OCI-LY1 (cell line): ENCODE measurements at regions not wholly inside any gene's neighbourhood (a gene's known extent, or its start where the extent isn't known, plus 50 kb on each side); places are given as distances from the start of the nearest gene placed in this dataset.

Experiments
- H2AFZ ChIP-seq: fragments of 200-600 bp; sonication (generic), shearing (Covaris generic); 2 replicates; pipeline ENCODE4 v1.6.0; 2014; ENCODE audit warnings: antibody characterized with exemption, mild to moderate bottlenecking, low read length
- H3F3A ChIP-seq: fragments of 200-600 bp; sonication (generic), shearing (Covaris generic); 2 replicates; pipeline ENCODE4 v1.6.0; 2014; ENCODE audit warnings: mild to moderate bottlenecking, antibody characterized with exemption, low read length, moderate library complexity; ENCODE audit not compliant: insufficient read depth
- H3K27ac ChIP-seq: fragments of 200-600 bp; sonication (generic); 2 replicates; pipeline ENCODE4 v1.5.1; 2014; ENCODE audit warnings: low read length, mixed run types, mild to moderate bottlenecking, low read depth; ENCODE audit not compliant: poor library complexity, severe bottlenecking
- H3K27me3 ChIP-seq: fragments of 200-600 bp; sonication (generic); 2 replicates; pipeline ENCODE4 v1.6.0; 2014; ENCODE audit warnings: antibody characterized with exemption, mild to moderate bottlenecking, low read length, moderate library complexity; ENCODE audit not compliant: insufficient read depth
- H3K36me3 ChIP-seq: fragments of 200-600 bp; sonication (generic); 2 replicates; pipeline ENCODE4 v1.6.1; 2014; ENCODE audit warnings: mild to moderate bottlenecking, antibody characterized with exemption, low read length, moderate library complexity, mixed read lengths; ENCODE audit not compliant: insufficient read depth
- H3K4me1 ChIP-seq: fragments of 200-600 bp; sonication (generic); 2 replicates; pipeline ENCODE4 v1.5.1; 2014; ENCODE audit warnings: mild to moderate bottlenecking, low read length, moderate library complexity; ENCODE audit not compliant: insufficient read depth, severe bottlenecking
- H3K4me2 ChIP-seq: fragments of 200-600 bp; sonication (generic), shearing (Covaris generic); 2 replicates; pipeline ENCODE4 v1.6.1; 2014; ENCODE audit warnings: low read length
- H3K4me3 ChIP-seq: fragments of 200-600 bp; sonication (generic); 2 replicates; pipeline ENCODE4 v1.5.1; 2014; ENCODE audit warnings: low read length, low read depth, mild to moderate bottlenecking, mixed read lengths; ENCODE audit not compliant: poor library complexity, severe bottlenecking
- H3K79me2 ChIP-seq: fragments of 200-600 bp; shearing (Covaris generic); 2 replicates; pipeline ENCODE4 v1.6.1; 2016; ENCODE audit warnings: mixed run types, low read length, mixed read lengths; ENCODE audit not compliant: insufficient read depth
- H3K9ac ChIP-seq: fragments of 200-600 bp; sonication (generic), shearing (Covaris generic); 2 replicates; pipeline ENCODE4 v1.6.1; 2014; ENCODE audit warnings: mild to moderate bottlenecking, low read length, mixed read lengths
- H3K9me2 ChIP-seq: fragments of 200-600 bp; sonication (generic), shearing (Covaris generic); 2 replicates; pipeline ENCODE4 v1.6.1; 2014; ENCODE audit warnings: low read depth, mild to moderate bottlenecking, low read length, mixed read lengths
- H3K9me3 ChIP-seq: fragments of 200-600 bp; shearing (Covaris generic); 2 replicates; pipeline ENCODE4 v1.6.1; 2014; ENCODE audit warnings: low read length, mixed read lengths
- H4K20me1 ChIP-seq: fragments of 200-600 bp; sonication (generic), shearing (Covaris generic); 2 replicates; pipeline ENCODE4 v1.6.0; 2016; ENCODE audit warnings: mild to moderate bottlenecking, low read length; ENCODE audit not compliant: insufficient read depth
- EZH2 ChIP-seq: fragments of 200-600 bp; sonication (generic), shearing (Covaris generic); IDR thresholded peaks from 2 replicates; pipeline ENCODE4 v1.8.0; 2017; ENCODE audit warnings: borderline replicate concordance, mixed run types, mild to moderate bottlenecking, antibody characterized with exemption, low read length, moderate library complexity, mixed read lengths
- TF ChIP-seq, protein P1 (sequence below): fragments of 200-600 bp; sonication (generic), shearing (Covaris generic); IDR thresholded peaks from 2 replicates; pipeline ENCODE4 v1.5.1; 2017; ENCODE audit warnings: mild to moderate bottlenecking, antibody characterized with exemption, low read length, moderate library complexity, mixed read lengths

DNA sequence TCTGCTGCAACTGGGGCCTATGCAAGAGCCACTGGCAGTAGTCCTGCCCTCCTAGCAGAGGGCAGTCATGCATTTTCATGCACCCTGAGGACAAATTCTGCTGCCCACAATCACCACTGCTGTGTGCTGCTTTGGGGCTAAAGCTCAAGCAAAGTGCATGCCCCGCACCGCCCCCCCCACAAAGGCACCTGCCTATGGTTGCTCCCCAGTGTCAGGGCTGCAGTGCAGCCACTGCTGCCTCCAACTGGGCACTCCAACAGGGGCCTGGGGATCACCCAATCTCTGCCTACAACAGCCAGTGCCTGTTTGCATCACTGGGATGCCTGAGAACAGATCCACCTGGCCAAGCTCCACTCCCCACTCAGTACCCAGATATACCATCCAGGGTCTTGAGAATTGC lies 417.0 kb downstream of the HTR7 start:
- Histone ChIP-seq H4K20me1 (no peaks in the 10 kb centered on the region), H3K4me1 (no peaks in the 10 kb centered on the region), H3K79me2 (no peaks in the 10 kb centered on the region), H3K4me2 (no peak overlapping the region), H3F3A (no peaks in the 10 kb centered on the region), H2AFZ (no peak overlapping the region), H3K27me3 (no peaks in the 10 kb centered on the region), H3K4me3 (no peak overlapping the region), H3K9me2 (no peaks in the 10 kb centered on the region), H3K27ac (no peak overlapping the region), H3K36me3 (no peaks in the 10 kb centered on the region), H3K9ac (no peak overlapping the region), H3K9me3 (no peaks in the 10 kb centered on the region)
- no peak for TF ChIP-seq EZH2
- TF ChIP-seq, protein P1, sequence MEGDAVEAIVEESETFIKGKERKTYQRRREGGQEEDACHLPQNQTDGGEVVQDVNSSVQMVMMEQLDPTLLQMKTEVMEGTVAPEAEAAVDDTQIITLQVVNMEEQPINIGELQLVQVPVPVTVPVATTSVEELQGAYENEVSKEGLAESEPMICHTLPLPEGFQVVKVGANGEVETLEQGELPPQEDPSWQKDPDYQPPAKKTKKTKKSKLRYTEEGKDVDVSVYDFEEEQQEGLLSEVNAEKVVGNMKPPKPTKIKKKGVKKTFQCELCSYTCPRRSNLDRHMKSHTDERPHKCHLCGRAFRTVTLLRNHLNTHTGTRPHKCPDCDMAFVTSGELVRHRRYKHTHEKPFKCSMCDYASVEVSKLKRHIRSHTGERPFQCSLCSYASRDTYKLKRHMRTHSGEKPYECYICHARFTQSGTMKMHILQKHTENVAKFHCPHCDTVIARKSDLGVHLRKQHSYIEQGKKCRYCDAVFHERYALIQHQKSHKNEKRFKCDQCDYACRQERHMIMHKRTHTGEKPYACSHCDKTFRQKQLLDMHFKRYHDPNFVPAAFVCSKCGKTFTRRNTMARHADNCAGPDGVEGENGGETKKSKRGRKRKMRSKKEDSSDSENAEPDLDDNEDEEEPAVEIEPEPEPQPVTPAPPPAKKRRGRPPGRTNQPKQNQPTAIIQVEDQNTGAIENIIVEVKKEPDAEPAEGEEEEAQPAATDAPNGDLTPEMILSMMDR = no peak

DNA sequence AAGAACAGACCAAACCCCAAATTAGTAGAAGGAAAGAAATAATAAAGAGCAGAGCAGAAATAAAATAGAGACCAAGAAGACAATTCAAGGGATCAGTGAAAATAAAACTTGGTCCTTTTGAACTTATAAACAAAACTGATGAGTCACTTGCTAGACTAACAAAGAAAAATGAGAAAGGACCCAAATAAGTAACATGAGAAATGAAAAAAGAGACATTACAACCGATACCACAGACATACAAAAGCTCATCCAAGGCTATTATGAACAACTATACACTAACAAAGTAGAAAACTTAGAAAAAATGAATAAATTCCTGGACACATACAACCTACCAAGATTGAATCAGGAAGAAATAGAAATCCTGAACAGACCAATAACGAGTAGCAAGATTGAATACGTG lies 414.5 kb downstream of the HTR7 start:
- Histone ChIP-seq H3K4me1 (no peaks in the 10 kb centered on the region), H3K79me2 (no peaks in the 10 kb centered on the region), H3F3A (no peaks in the 10 kb centered on the region), H3K27ac (no peak overlapping the region), H3K4me3 (no peak overlapping the region), H3K9me3 (no peaks in the 10 kb centered on the region), H3K36me3 (no peaks in the 10 kb centered on the region), H3K27me3 (no peaks in the 10 kb centered on the region), H3K4me2 (no peak overlapping the region), H3K9ac (no peak overlapping the region), H3K9me2 (no peaks in the 10 kb centered on the region), H2AFZ (no peak overlapping the region), H4K20me1 (no peaks in the 10 kb centered on the region)
- no peak for TF ChIP-seq EZH2
- TF ChIP-seq, protein P1 = no peak

DNA sequence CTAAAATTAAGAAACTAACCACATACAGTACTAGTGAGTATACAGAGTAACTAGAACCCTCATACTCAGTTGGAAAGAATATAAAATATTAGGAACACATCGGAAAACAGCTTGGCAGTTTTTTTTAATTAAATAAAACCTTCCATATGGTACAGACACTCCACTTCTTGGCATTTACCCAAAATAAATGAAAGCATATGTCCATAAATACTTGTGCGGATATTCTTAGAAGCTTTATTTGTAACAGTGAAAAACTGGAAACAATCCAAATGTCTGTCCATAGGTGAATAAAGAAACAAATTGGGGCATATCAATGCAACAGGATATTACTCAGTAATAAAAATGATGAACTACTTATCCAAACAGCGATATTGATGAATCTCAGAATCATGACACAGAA lies 410.0 kb downstream of the HTR7 start:
- no peaks in the 10 kb centered on the region for H3K9me3 ChIP-seq
- no peaks in the 10 kb centered on the region for H3K4me1 ChIP-seq
- H4K20me1 ChIP-seq = no peaks in the 10 kb centered on the region
- H3K4me2 ChIP-seq = no peak overlapping the region
- H3K27me3 ChIP-seq = no peaks in the 10 kb centered on the region
- no peaks in the 10 kb centered on the region for H3K9me2 ChIP-seq
- H3K36me3 ChIP-seq = no peaks in the 10 kb centered on the region
- H3F3A ChIP-seq = no peaks in the 10 kb centered on the region
- H2AFZ ChIP-seq = no peak overlapping the region
- no peak overlapping the region for H3K27ac ChIP-seq
- no peaks in the 10 kb centered on the region for H3K79me2 ChIP-seq
- no peak overlapping the region for H3K4me3 ChIP-seq
- no peak for TF ChIP-seq EZH2
- TF ChIP-seq, protein P1 = no peak
- no peak overlapping the region for H3K9ac ChIP-seq
